K562 (cell line): ENCODE measurements at regions not wholly inside any gene's neighbourhood (a gene's known extent, or its start where the extent isn't known, plus 50 kb on each side); places are given as distances from the start of the nearest gene placed in this dataset.
A peak's percentile ranks its signal among the peaks of the same experiment; 100 is the strongest.

Source experiments
- ATAC-seq: fragments of 200-7000 bp; cut with Tn5 transposase; 3 replicates; pipeline ENCODE4 v1.9.1; 2020; ENCODE audit warnings: moderate library complexity
- BruUV-seq: library from RNA; stranded (reverse); fragments of 400-500 nt; replicated peaks from 2 replicates; lab custom pipeline; 2021; lab: Mats Ljungman, UMichigan
- CTCF ChIA-PET: fragments of 300-600 bp; formaldehyde crosslinking; extraction: SDS; loops from one replicate; lab custom pipeline; 2021; ENCODE audit warnings: low intra/inter-chr PET ratio; lab: Yijun Ruan, JAX
- POLR2A ChIA-PET: fragments of 300-600, 350-650 bp; sonication (Branson Sonifier 250); formaldehyde crosslinking; extraction: SDS; loops from one replicate; lab custom pipeline; 2021; ENCODE audit warnings: antibody characterized with exemption, inconsistent platforms; lab: Yijun Ruan, JAX
- DNase-seq, 4 experiments: peaks; one replicate each; pipeline versions ENCODE4 v3.0.0 to v3.0.0-alpha.2; 2011 to 2018; ENCODE audit warnings: low spot score in 3 of 4, mixed read lengths in 3 of 4; ENCODE audit errors: extremely low read depth in 1 of 4
- FAIRE-seq: peaks from 2 replicates; lab custom pipeline; 2011; peaks lifted over from hg19 to GRCh38; lab: Jason Lieb, UNC
- H2AFZ ChIP-seq: 2 replicates; pipeline ENCODE4 v1.6.0; 2011; ENCODE audit warnings: low read depth, low read length, control low read depth, inconsistent platforms
- H3K27ac ChIP-seq: fragments of 200-600 bp; 3 replicates; pipeline ENCODE4 v1.8.0; 2011; ENCODE audit warnings: low read depth, mild to moderate bottlenecking, control low read depth, inconsistent platforms, low read length, moderate library complexity, mixed read lengths; ENCODE audit errors: extremely low read depth
- H3K27me3 ChIP-seq, 2 experiments: fragments of 300-600 bp in 1 of 2; 2 replicates in 1 of 2; 3 replicates in 1 of 2; pipeline versions ENCODE4 v1.6.0 to v1.8.0; 2011; ENCODE audit warnings: inconsistent platforms in 2 of 2, low read length in 2 of 2, mild to moderate bottlenecking in 1 of 2, mixed read lengths in 1 of 2, moderate library complexity in 1 of 2; ENCODE audit not compliant: control insufficient read depth in 2 of 2, insufficient read depth in 2 of 2
- H3K36me3 ChIP-seq: fragments of 300-600 bp; 3 replicates; pipeline ENCODE4 v1.8.0; 2011; ENCODE audit warnings: mild to moderate bottlenecking, low read length, inconsistent platforms; ENCODE audit not compliant: control insufficient read depth, insufficient read depth
- H3K4me1 ChIP-seq, 2 experiments: fragments of 200-600 bp in 1 of 2; replicated peaks in 1 of 2; 2 replicates in 1 of 2; 3 replicates in 1 of 2; pipeline versions ENCODE4 v1.5.1 to v1.8.0; 2011; ENCODE audit warnings: inconsistent platforms in 2 of 2, low read length in 2 of 2, mild to moderate bottlenecking in 1 of 2, mixed read lengths in 1 of 2, moderate library complexity in 1 of 2; ENCODE audit not compliant: control insufficient read depth in 2 of 2, insufficient read depth in 2 of 2
- H3K4me2 ChIP-seq: 2 replicates; pipeline ENCODE4 v1.6.1; 2011; ENCODE audit warnings: low read length, control low read depth, inconsistent platforms, mixed read lengths; ENCODE audit not compliant: insufficient read depth
- H3K4me3 ChIP-seq: fragments of 200-600 bp; sonication (generic), shearing (Covaris generic); 2 replicates; pipeline ENCODE4 v1.5.1; 2016; ENCODE audit warnings: control low read depth, inconsistent platforms
- H3K79me2 ChIP-seq: fragments of 200-600 bp; 3 replicates; pipeline ENCODE4 v1.8.0; 2011; ENCODE audit warnings: low read length, inconsistent platforms; ENCODE audit not compliant: control insufficient read depth, insufficient read depth
- H3K9ac ChIP-seq, 2 experiments: 2 replicates each; pipeline versions ENCODE4 v1.6.0 to v1.6.1; 2011; ENCODE audit warnings: low read depth in 2 of 2, low read length in 2 of 2, control low read depth in 1 of 2, inconsistent platforms in 1 of 2, mild to moderate bottlenecking in 1 of 2, mixed read lengths in 1 of 2; ENCODE audit not compliant: insufficient read depth in 1 of 2
- H3K9me1 ChIP-seq: one replicate; pipeline ENCODE4 v1.6.0; 2011; ENCODE audit warnings: inconsistent platforms, mild to moderate bottlenecking, low read length, moderate library complexity; ENCODE audit not compliant: control insufficient read depth, insufficient read depth
- H3K9me3 ChIP-seq: replicated peaks from 2 replicates; pipeline ENCODE4 v1.5.1; 2011; ENCODE audit warnings: low read depth, low read length, inconsistent platforms; ENCODE audit not compliant: control insufficient read depth, insufficient read depth
- H4K20me1 ChIP-seq: replicated peaks from 2 replicates; pipeline ENCODE4 v1.6.1; 2011; ENCODE audit warnings: low read length, inconsistent platforms, mixed read lengths; ENCODE audit not compliant: control insufficient read depth, insufficient read depth
- CC2D1A ChIP-seq: fragments of 450-650 bp; IDR thresholded peaks from 2 replicates; pipeline ENCODE4 v1.6.1; 2017; ENCODE audit warnings: mild to moderate bottlenecking
- CCAR2 ChIP-seq: fragments of 200-400 bp; formaldehyde crosslinking; IDR thresholded peaks from 2 replicates; pipeline ENCODE4 v1.6.1; 2017; ENCODE audit warnings: mild to moderate bottlenecking, low read depth, low read length
- CEBPG ChIP-seq, 3 experiments: fragments of 200-800 bp in 1 of 3; sonication (Bioruptor generic) in 1 of 3; sonication (generic) in 1 of 3; formaldehyde crosslinking in 1 of 3; IDR thresholded peaks in 2 of 3; conservative IDR thresholded peaks in 1 of 3; 2 replicates each; pipeline versions ENCODE4 v1.6.1 to v1.8.0; 2016 to 2022; ENCODE audit warnings: missing compliant biosample characterization in 2 of 3, missing genetic modification characterization in 2 of 3, mild to moderate bottlenecking in 1 of 3, missing genetic modification reagents in 1 of 3
- E2F6 ChIP-seq, 2 experiments: IDR thresholded peaks; 2 replicates each; pipeline ENCODE4 v1.6.1; 2011; ENCODE audit warnings: borderline replicate concordance in 1 of 2, control low read depth in 1 of 2, low read depth in 1 of 2, low read length in 1 of 2, mild to moderate bottlenecking in 1 of 2, mixed read lengths in 1 of 2, moderate library complexity in 1 of 2; ENCODE audit not compliant: insufficient read depth in 1 of 2, insufficient read length in 1 of 2, poor library complexity in 1 of 2, severe bottlenecking in 1 of 2; ENCODE audit errors: extremely low read depth in 1 of 2
- FOSL1 ChIP-seq: fragments of 200-800 bp; sonication (Bioruptor generic); conservative IDR thresholded peaks from 2 replicates; pipeline ENCODE4 v1.6.1; 2016; ENCODE audit warnings: missing genetic modification characterization, missing compliant biosample characterization
- GMEB1 ChIP-seq: fragments of 250-450 bp; sonication (Bioruptor Pico); IDR thresholded peaks from 2 replicates; pipeline ENCODE4 v1.4.0; 2020; ENCODE audit warnings: mild to moderate bottlenecking
- PRPF4 ChIP-seq: fragments of 200-400 bp; formaldehyde crosslinking; IDR thresholded peaks from one replicate; pipeline ENCODE4 v1.6.1; 2017; ENCODE audit warnings: low read length, low read depth, mild to moderate bottlenecking; ENCODE audit not compliant: insufficient read depth, poor library complexity, severe bottlenecking
- ZBTB49 ChIP-seq: sonication (generic); formaldehyde crosslinking; IDR thresholded peaks from 2 replicates; pipeline ENCODE4 v1.8.0; 2022; ENCODE audit warnings: missing genetic modification reagents, mild to moderate bottlenecking, borderline replicate concordance
- ZNF41 ChIP-seq: fragments of 250-450 bp; sonication (Bioruptor Pico); conservative IDR thresholded peaks from 2 replicates; pipeline ENCODE4 v1.4.0; 2020; ENCODE audit warnings: mild to moderate bottlenecking
- ZNF431 ChIP-seq: sonication (generic); formaldehyde crosslinking; IDR thresholded peaks from 2 replicates; pipeline ENCODE4 v1.8.0; 2022; ENCODE audit warnings: mild to moderate bottlenecking, missing genetic modification reagents
- WGBS: fragments of 100-300 bp; shearing (Covaris generic); methylation state at CpG from one replicate; pipeline ENCODE4 v1.1.6; 2016; ENCODE audit warnings: low coverage, mixed read lengths; ENCODE audit not compliant: insufficient coverage; ENCODE audit errors: missing lambda C conversion rate; 5-methylcytosine and 5-hydroxymethylcytosine counted together
- in situ Hi-C: fragments of 300-500 bp; cut with MboI; formaldehyde crosslinking; loops from 4 replicates; pipeline ENCODE4 v1.15.0; 2018; ENCODE audit warnings: inconsistent platforms, mixed read lengths
- intact Hi-C: fragments of 100-400 bp; cut with micrococcal nuclease; formaldehyde crosslinking; loops from 2 replicates; pipeline ENCODE4 v1.14.2; 2022

GRCh38 chr6:156416391-156416790 lies 360.8 kb upstream of the ARID1B start (continued):
- TF ChIP-seq GMEB1 (CRISPR knock-in tag) (no peak), PRPF4 (no peak), CC2D1A (no peak), ZNF431 (no peak), CCAR2 (no peak)

DNA sequence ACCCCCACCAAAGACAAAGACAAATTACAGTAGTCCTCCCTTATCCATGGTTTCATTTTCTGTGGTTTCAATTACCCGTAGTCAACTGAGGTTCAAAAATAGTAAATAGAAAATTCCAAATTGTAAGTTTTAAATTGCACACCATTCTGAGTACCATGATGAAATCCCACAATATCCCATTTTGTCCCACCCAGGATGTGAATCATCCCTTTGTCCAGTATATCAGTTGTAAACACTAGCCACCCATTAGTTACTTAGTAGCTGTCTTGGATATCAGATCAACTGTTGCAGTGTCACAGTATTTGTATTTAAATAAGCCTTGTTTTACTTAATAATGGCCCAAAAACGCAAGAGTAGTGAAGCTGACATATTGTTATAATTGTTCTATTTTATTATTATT lies 364.0 kb upstream of the ARID1B start:
- in situ Hi-C loops (no loop called here), intact Hi-C loops (no loop called here)
- no peak overlapping the region for H3K4me3 ChIP-seq
- no peak overlapping the region for H3K27ac ChIP-seq
- H3K27me3 ChIP-seq, result no peaks in the 10 kb centered on the region
- no peaks in the 10 kb centered on the region for H3K36me3 ChIP-seq
- H3K79me2 ChIP-seq, result no peaks in the 10 kb centered on the region
- no peaks in the 10 kb centered on the region for H3K9me3 ChIP-seq
- ChIA-PET POLR2A (no interaction called here), CTCF (no interaction called here)
- no peaks in the 10 kb centered on the region for H3K4me1 ChIP-seq
- no peaks in the 10 kb centered on the region for H4K20me1 ChIP-seq
- DNase-seq, result no peak
- no peak overlapping the region for H2AFZ ChIP-seq
- no peak for FAIRE-seq
- no peak for ATAC-seq
- H3K4me2 ChIP-seq, result no peak overlapping the region
- H3K9me1 ChIP-seq, result no peaks in the 10 kb centered on the region
- BruUV-seq, result no TSS peak
- TF ChIP-seq ZBTB49 (CRISPR knock-in tag) (no peak), CEBPG (CRISPR knock-in tag; IDR thresholded peaks at IDR 0.05) (no peak), CEBPG (tag; conservative IDR thresholded peaks at IDR 0.05 in 1 of 2, IDR thresholded peaks at IDR 0.05 in 1 of 2) (peak in 1 of 2 experiments; percentile 55; a peak in 1 of 4 replicates), ZNF41 (CRISPR knock-in tag) (no peak), E2F6 (IDR thresholded peaks at IDR 0.05; ENCODE audit: borderline replicate concordance in 1 of 2, extremely low read depth in 1 of 2, insufficient read depth in 1 of 2, insufficient read length in 1 of 2, low read depth in 1 of 2, low read length in 1 of 2, poor library complexity in 1 of 2, severe bottlenecking in 1 of 2) (no peak), FOSL1 (peak; percentile 68)
- WGBS, result 0% methylated on average over 2 of the region's 2 CpGs
- H3K9ac ChIP-seq, result no peak overlapping the region
